HG02938 (cell line): ENCODE measurements at regions not wholly inside any gene's neighbourhood (a gene's known extent, or its start where the extent isn't known, plus 50 kb on each side); places are given as distances from the start of the nearest gene placed in this dataset.
"Not testable (repeated sequence)": the region's sequence is repeated elsewhere in the genome, so short reads cannot be mapped to it uniquely, and the experiment has no call there.

ENCODE experiments used
- ATAC-seq: cut with Tn5 transposase; IDR thresholded peaks from one replicate; pipeline ENCODE4 v1.9.1; 2021; ENCODE audit warnings: mild to moderate bottlenecking, moderate library complexity; ENCODE audit not compliant: unreplicated experiment

- ATAC-seq: no peak
These were observed 375.0 kb upstream of the CCNH start for GRCh38 chr5:87787625-87788256.

DNA sequence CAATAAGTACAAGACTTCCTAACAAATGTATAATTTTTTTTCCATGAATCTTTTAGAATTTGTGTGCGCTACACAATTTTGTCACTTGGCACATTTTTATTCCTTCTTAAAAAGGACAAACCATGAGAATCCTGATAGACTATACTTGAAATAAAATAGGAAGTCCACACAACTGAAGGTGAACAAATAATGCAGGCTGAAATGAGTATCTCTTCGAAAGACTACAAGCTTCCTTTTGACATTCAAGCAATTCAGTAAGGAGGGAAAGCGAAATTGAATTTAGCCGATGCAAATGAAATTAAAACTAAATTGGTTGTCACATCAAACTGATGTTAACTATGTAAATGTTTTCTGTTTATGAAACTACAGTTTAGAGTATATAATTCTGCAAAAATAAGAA, 374.4 kb upstream of the CCNH start:
- ATAC-seq: no peak

DNA sequence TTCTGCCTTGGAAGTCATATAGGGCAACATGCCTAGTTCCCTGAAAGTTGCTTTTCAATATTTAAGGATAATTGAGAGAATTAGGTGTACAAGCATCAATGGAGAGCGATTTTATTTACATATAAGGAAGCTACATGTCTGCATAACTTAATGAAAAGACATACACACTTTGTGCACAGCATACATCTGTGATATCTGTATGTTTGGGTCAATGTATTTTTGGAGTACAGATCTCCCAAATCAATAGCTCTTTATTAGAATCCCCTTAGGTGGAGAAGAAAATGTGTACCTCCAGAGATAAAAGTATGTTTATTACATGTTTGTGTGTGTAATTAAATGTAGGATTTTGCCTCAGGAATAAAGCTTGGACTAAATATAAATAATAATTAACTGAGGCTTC, 373.7 kb upstream of the CCNH start:
- ATAC-seq: no peak

- ATAC-seq: no peak
These were observed 373.0 kb upstream of the CCNH start for GRCh38 chr5:87785554-87786335.

- no peak for ATAC-seq
These were observed 372.3 kb upstream of the CCNH start for GRCh38 chr5:87784879-87785495.

- ATAC-seq: no peak
These were observed 371.6 kb upstream of the CCNH start for GRCh38 chr5:87784311-87784710.

DNA sequence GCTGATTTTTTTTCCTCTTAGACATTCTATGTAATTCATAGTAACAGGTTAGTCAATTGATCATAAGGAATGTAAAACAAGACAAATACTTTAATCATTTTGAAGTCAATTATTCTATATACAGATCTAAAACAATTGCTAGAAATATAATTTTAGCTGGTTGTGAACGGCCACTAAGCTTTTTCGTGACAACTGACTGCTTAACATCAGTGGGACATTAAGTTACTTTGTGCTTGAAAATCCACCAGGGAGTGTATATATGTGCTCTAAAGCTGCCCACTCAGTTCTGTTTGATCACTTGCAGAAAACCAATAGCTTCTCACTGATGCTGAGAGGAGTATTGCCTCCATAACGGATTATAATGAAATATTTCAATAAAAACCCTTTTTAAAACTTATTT, 370.2 kb upstream of the CCNH start:
- no peak for ATAC-seq

DNA sequence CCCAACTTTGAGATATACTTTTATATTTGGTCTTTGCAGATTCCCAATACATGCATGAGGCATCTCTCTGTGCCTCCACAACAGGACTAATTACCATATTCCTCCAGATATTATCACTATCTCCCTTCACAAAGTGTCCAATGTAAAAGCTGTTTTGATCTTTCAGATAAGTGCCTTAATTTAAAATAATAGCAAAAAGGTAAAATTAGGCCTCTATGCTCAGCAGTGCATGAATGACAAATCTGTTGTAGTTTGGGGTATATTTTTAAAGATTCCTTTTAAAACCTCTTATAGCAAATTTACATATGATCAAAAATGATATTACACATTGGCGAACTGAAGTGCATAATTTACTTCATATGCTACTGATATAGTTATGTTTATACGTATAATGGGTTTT, 369.2 kb upstream of the CCNH start:
- no peak for ATAC-seq

- peak; percentile 99 for ATAC-seq
These were observed 368.4 kb upstream of the CCNH start for GRCh38 chr5:87780831-87781760.

DNA sequence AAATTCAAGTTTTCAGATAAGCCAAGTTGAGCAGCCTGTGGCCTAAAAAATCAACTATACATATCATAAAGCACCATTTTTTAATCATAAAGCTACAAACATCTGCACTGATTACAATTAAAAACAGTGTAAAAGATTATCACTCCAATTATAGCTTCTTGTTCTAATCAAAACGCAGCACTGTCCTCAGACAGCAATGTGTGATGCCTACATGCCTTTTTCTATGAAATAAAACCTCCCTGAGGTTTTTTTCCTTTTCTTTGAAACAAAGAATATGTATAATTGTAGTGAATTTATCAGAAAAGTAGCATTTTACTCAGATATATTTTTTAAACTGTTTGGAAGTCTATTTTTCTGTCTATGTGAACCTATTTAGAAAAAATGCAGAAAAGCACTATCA, 366.1 kb upstream of the CCNH start:
- no peak for ATAC-seq

DNA sequence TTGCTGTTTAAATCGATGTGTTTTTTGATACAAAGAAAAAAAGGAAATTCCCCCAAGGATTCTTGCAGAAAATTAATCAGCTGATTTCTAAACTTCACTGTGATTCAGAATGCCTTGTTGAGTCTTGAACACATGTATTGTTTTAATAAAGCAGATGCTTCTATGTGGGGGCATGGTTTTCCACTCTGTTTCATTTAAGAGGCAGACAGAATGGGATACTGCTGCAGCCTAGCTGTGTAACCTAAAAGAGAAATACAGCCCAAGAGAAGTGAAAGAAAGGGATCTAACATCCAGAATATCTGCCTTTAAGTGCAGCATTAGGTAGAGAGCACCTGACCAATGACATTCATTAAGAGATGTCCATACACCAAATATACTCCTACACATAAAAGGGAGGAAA, 365.1 kb upstream of the CCNH start:
- ATAC-seq: no peak

DNA sequence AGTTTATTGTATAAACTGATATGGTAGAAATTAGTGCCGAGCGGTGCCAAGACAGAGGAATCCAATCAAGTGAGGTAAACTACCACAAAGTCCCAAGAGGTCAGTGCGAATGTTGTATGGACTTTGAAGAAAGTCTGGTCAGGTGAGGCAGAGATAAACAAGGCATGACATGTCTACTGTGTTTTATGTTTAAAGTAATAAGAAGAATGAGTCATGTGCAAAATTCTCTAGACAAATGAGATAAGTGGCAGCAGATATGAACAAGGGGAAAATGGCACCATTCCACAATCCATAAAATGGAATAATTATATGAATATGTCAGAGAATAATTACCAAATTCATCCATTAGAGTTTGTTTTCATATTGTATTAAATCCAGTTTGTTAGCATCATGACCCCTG, 364.1 kb upstream of the CCNH start:
- no peak for ATAC-seq

GRCh38 chr5:87776302-87776701, 363.6 kb upstream of the CCNH start:
- ATAC-seq: not testable (repeated sequence)

DNA sequence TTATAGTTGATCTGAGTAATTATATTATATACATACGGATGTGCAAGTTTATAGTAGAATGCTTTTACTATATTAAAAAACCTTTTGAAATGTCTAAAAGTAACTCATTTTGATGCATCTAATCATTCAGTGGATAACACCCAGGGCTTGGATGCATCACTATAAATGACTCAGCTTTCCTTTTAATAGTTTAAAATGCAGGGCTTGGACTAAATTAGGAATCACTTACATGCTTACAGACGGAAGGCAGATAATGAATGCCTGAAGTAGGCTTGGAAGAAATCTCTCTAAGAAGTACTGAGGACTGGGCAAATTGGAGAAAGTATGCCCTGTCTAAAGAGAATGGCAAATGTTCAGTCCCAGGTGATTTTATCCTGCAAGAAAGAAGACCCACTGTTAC, 362.5 kb upstream of the CCNH start:
- no peak for ATAC-seq

DNA sequence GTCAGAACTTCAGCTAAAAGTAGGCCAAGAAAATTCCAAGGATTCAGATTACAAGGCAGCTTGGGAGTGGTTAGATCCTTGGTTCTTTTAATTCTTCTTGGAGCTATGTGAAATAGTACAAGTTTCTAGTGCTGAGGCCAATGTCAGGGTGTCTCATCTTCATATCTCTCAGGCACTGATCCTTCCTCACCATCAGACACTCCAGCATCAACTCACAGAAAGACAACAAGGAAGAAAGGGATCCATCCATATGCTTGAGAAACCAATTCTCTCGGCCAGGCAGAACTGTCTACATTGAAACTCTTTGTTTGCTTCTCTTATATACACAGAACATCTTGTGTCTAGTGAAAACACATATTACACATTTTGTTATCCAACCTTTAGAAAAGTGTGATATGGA, 362.1 kb upstream of the CCNH start:
- ATAC-seq: no peak

- no peak for ATAC-seq
These were observed 357.9 kb upstream of the CCNH start for GRCh38 chr5:87770601-87771121.

DNA sequence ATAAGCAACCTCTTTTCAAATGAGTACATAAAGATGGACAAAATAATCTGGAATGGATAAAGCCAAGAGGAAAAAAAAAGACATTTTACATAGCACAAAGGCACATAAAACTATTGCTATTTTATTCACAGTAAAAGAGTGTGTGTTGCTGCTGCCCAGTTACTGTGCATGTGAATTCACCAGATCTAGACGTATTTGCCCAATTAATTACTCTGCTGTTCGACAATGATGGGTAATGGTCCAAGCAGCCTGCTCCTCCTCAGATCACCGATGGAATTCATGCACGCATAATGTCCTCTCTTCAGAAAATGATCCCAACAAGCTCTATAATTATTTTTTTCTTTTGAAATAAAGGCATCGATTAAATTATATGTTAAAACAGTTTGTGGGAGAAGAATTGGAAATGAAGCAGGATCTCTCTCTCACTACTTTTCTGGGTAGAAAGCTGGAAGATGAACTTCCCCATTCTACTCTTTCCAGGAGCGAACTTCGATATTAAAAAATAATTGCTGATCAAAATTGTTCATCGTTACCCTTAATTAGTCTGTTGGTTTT, 357.4 kb upstream of the CCNH start:
- no peak for ATAC-seq

DNA sequence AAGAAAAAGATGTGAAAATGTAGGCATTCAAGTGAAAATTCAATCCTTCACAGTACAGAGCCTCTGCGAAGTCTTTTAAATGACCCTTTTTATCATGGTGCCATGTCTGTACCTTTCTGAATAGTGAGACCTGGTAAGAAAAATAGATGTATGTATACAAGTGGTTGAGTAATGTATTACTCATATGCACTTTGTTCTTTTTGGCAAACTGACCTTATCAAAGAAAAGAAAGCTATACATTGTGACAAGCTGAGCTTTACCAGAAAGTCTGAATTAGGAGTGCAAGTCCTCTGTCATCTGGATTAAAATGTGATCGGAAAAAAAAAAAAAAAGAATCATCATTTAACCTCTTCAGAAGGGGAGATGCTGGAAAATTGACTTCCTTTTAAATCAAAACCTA, 356.4 kb upstream of the CCNH start:
- no peak for ATAC-seq

DNA sequence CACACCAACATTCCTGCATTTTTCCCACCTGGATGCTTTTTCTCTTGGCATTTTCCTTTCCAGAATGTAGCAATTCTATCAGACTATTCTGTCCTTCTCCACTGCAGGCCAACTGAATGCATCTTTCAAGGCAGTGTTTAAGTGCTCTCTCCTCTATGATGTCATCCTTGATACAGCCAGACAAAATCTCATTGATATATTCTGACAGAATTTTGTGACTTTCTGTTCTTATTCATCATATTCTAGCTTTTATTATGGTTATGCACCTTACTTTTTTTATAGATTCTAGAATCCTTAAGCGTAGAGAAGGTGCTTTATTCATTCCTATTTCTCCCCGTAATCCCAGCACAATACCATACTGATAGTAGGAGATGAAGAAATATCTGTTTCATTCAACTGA, 355.5 kb upstream of the CCNH start:
- ATAC-seq: no peak

DNA sequence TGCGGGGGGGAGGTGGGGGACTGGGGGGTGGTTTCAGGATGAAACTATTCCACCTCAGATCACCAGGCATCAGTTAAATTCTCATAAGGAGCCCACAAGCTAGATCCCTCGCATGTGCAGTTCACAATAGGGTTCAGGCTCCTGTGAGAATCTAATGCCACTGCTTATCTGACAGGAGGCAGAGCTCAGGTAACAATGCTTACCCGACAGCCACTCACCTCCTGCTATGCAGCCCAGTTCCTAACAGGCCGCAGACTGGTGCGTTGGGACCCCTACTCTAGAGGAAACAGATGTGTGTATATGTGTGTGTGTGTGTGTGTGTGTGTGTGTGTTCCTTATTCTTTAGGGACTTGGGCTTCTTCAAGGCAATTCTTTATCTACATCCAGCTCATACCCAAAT, 352.3 kb upstream of the CCNH start:
- no peak for ATAC-seq

DNA sequence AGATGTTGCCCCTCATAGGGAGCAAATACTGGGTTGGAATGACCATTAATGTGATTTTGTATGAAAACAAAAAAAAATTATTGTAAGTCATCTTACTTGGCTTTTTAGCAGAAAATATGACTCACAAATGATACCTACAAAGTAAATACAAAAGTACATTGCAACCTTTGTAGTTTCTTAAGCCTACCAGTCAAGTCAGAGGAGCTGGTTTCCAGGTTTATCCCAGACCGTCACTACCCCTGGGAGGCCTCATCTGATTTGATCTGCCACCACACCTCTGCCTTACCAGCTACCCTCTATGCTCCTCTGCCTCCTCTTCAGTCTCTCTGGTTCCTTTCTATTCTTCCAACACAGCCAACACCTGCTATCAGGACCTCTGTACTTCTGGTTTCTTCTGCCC, 349.9 kb upstream of the CCNH start:
- ATAC-seq: no peak
